ENCODE measurements at regions not wholly inside any gene's neighbourhood (a gene's known extent, or its start where the extent isn't known, plus 50 kb on each side); places are given as distances from the start of the nearest gene placed in this dataset.
"Not testable (repeated sequence)": the region's sequence is repeated elsewhere in the genome, so short reads cannot be mapped to it uniquely, and the experiment has no call there.

- TF ChIP-seq EZH2 (IDR thresholded peaks at IDR 0.05; ENCODE audit: borderline replicate concordance, insufficient read depth, low read length, poor library complexity, severe bottlenecking) (no peak), POLR2AphosphoS5 (IDR thresholded peaks at IDR 0.05) (no peak)
- no peak overlapping the region for H3K9ac ChIP-seq (ENCODE audit: low read length)
- no peak overlapping the region for H2AFZ ChIP-seq (ENCODE audit: low read depth, low read length)
- H3K9me2 ChIP-seq (ENCODE audit: insufficient read depth, low read length) = no peaks in the 10 kb centered on the region
- no peaks in the 10 kb centered on the region for H3K27me3 ChIP-seq (ENCODE audit: insufficient read depth, low read depth, low read length)
- no peaks in the 10 kb centered on the region for H3K79me2 ChIP-seq (replicated peaks; ENCODE audit: insufficient read depth, low read length)
- no peak overlapping the region for H3K4me2 ChIP-seq (ENCODE audit: low read length)
- no peaks in the 10 kb centered on the region for H3K9me3 ChIP-seq (ENCODE audit: low read length)
- H3K27ac ChIP-seq (ENCODE audit: low read length) = no peak overlapping the region
- no peaks in the 10 kb centered on the region for H4K20me1 ChIP-seq (ENCODE audit: insufficient read depth)
- no peak overlapping the region for H3K4me3 ChIP-seq (ENCODE audit: low read length)
- no peaks in the 10 kb centered on the region for H3K36me3 ChIP-seq (ENCODE audit: insufficient read depth, low read length)
- H3F3A ChIP-seq (ENCODE audit: insufficient read depth, low read length, poor library complexity, severe bottlenecking) = no peaks in the 10 kb centered on the region
These were observed 204.4 kb upstream of the RASGRP1 start for GRCh38 chr15:38768970-38769369.

GRCh38 chr15:38769492-38769891 is 204.9 kb upstream of the RASGRP1 start:
- no peak for TF ChIP-seq POLR2AphosphoS5 (IDR thresholded peaks at IDR 0.05)
- TF ChIP-seq TAF1 (IDR thresholded peaks at IDR 0.05; ENCODE audit: low read depth) = no peak
- no peak for TF ChIP-seq MXI1 (conservative IDR thresholded peaks at IDR 0.05; ENCODE audit: poor library complexity, severe bottlenecking)
- no peak for TF ChIP-seq RAD21 (conservative IDR thresholded peaks at IDR 0.05)
- TF ChIP-seq EP300 (conservative IDR thresholded peaks at IDR 0.05; ENCODE audit: poor library complexity, severe bottlenecking) = no peak
- TF ChIP-seq CTCF (IDR thresholded peaks at IDR 0.05; ENCODE audit: poor library complexity, severe bottlenecking) = no peak
- TF ChIP-seq REST (IDR thresholded peaks at IDR 0.05; ENCODE audit: borderline replicate concordance) = no peak
- no peak for TF ChIP-seq EZH2 (IDR thresholded peaks at IDR 0.05; ENCODE audit: borderline replicate concordance, insufficient read depth, low read length, poor library complexity, severe bottlenecking)
- no peak for TF ChIP-seq SMC3 (conservative IDR thresholded peaks at IDR 0.05; ENCODE audit: poor library complexity)
- no peaks in the 10 kb centered on the region for H3K9me2 ChIP-seq (ENCODE audit: insufficient read depth, low read length)
- H3K4me3 ChIP-seq (ENCODE audit: low read length) = no peak overlapping the region
- no peaks in the 10 kb centered on the region for H3K79me2 ChIP-seq (replicated peaks; ENCODE audit: insufficient read depth, low read length)
- H4K20me1 ChIP-seq (ENCODE audit: insufficient read depth) = no peaks in the 10 kb centered on the region
- no peak overlapping the region for H3K4me2 ChIP-seq (ENCODE audit: low read length)
- no peaks in the 10 kb centered on the region for H3K9me3 ChIP-seq (ENCODE audit: low read length)
- H2AFZ ChIP-seq (ENCODE audit: low read depth, low read length) = no peak overlapping the region
- no peaks in the 10 kb centered on the region for H3F3A ChIP-seq (ENCODE audit: insufficient read depth, low read length, poor library complexity, severe bottlenecking)
- H3K36me3 ChIP-seq (ENCODE audit: insufficient read depth, low read length) = no peaks in the 10 kb centered on the region
- H3K27ac ChIP-seq (ENCODE audit: low read length) = no peak overlapping the region
- H3K27me3 ChIP-seq (ENCODE audit: insufficient read depth, low read depth, low read length) = no peaks in the 10 kb centered on the region
- H3K9ac ChIP-seq (ENCODE audit: low read length) = no peak overlapping the region

GRCh38 chr15:38774076-38774475 is 209.5 kb upstream of the RASGRP1 start:
- H3K9me3 ChIP-seq (ENCODE audit: low read length); H3K9me2 ChIP-seq (ENCODE audit: insufficient read depth, low read length); H3K27me3 ChIP-seq (ENCODE audit: insufficient read depth, low read depth, low read length); H3F3A ChIP-seq (ENCODE audit: insufficient read depth, low read length, poor library complexity, severe bottlenecking); H3K4me2 ChIP-seq (ENCODE audit: low read length); H3K27ac ChIP-seq (ENCODE audit: low read length); H3K9ac ChIP-seq (ENCODE audit: low read length); H2AFZ ChIP-seq (ENCODE audit: low read depth, low read length); H3K4me3 ChIP-seq (ENCODE audit: low read length); H3K79me2 ChIP-seq (replicated peaks; ENCODE audit: insufficient read depth, low read length); H3K36me3 ChIP-seq (ENCODE audit: insufficient read depth, low read length); H4K20me1 ChIP-seq (ENCODE audit: insufficient read depth): not testable (repeated sequence)
